Mucosa of stomach (tissue), 1 donor: ENCODE measurements at regions not wholly inside any gene's neighbourhood (a gene's known extent, or its start where the extent isn't known, plus 50 kb on each side); places are given as distances from the start of the nearest gene placed in this dataset.

Source experiments
- H3K27me3 ChIP-seq: one replicate; pipeline ENCODE4 v1.7.0; 2013; ENCODE audit warnings: mild to moderate bottlenecking, low read length; ENCODE audit not compliant: control insufficient read depth, insufficient read depth
- H3K36me3 ChIP-seq: one replicate; pipeline ENCODE4 v1.7.0; 2013; ENCODE audit warnings: low read length; ENCODE audit not compliant: control insufficient read depth, insufficient read depth
- H3K4me1 ChIP-seq: one replicate; pipeline ENCODE4 v1.7.0; 2013; ENCODE audit warnings: mild to moderate bottlenecking, low read length; ENCODE audit not compliant: control insufficient read depth, insufficient read depth
- H3K4me3 ChIP-seq: one replicate; pipeline ENCODE4 v1.7.0; 2013; ENCODE audit warnings: low read length
- H3K9ac ChIP-seq: one replicate; pipeline ENCODE4 v1.7.0; 2013; ENCODE audit warnings: mild to moderate bottlenecking, low read length, moderate library complexity
- H3K9me3 ChIP-seq: one replicate; pipeline ENCODE4 v1.7.0; 2013; ENCODE audit warnings: mild to moderate bottlenecking, low read length, moderate library complexity; ENCODE audit not compliant: control insufficient read depth
- donor health status: Pancreatic carcinoma.

- no peaks in the 10 kb centered on the region for H3K27me3 ChIP-seq
- H3K36me3 ChIP-seq: no peaks in the 10 kb centered on the region
- no peaks in the 10 kb centered on the region for H3K9me3 ChIP-seq
- H3K4me1 ChIP-seq: peaks cover 5% of the 10 kb centered on the region
- H3K4me3 ChIP-seq: no peak overlapping the region
- H3K9ac ChIP-seq: no peak overlapping the region
Measured at GRCh38 chr21:15433091-15433490, 296.7 kb upstream of the USP25 start.

DNA sequence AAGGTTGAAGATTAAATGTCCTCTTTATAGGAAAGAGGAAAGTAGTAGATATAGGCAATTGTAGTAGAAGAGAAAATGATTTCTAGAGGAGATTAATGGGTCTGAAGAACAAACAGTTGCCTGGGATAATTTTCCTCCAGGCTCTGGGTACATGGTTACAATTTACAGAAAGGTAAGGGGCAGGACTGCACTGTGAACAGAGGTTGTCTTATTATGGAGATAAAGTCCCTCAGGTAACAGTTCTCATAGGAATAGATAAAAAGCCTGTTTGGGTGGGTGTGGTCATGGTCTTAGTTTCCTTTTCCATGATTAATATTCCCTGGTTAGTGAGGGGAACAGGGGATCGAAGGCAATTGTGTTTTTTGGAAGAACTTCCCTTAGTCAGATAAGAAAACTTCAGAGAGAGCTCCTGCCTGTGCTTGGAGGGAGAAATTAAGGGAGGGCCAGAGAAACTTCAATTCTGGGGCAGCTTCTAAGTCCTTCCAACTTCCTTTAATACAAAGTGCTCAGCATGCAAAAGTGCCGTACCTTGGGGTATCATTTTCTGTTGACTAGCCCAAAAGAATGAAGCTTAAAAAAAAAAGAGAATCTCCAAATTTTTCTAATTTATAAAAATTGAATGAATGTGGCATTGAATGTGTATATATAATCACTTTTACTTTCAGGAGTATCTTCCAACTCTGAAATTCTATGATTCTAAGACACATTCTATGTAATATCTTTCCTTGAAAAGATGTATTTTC lies 295.4 kb upstream of the USP25 start:
- no peak overlapping the region for H3K9ac ChIP-seq

GRCh38 chr21:15436031-15436430 lies 293.8 kb upstream of the USP25 start:
- Histone ChIP-seq H3K4me1 (peaks cover 5% of the 10 kb centered on the region), H3K27me3 (no peaks in the 10 kb centered on the region), H3K9ac (no peak overlapping the region), H3K4me3 (no peak overlapping the region), H3K9me3 (no peaks in the 10 kb centered on the region), H3K36me3 (no peaks in the 10 kb centered on the region)

More for the DNA sequence above, 295.4 kb upstream of the USP25 start:
- H3K9me3 ChIP-seq: no peaks in the 10 kb centered on the region
- H3K4me1 ChIP-seq: peaks cover 5% of the 10 kb centered on the region
- no peaks in the 10 kb centered on the region for H3K36me3 ChIP-seq
- no peaks in the 10 kb centered on the region for H3K27me3 ChIP-seq
- no peak overlapping the region for H3K4me3 ChIP-seq

GRCh38 chr21:15437883-15438282 lies 291.9 kb upstream of the USP25 start:
- Histone ChIP-seq H3K9ac (no peak overlapping the region), H3K27me3 (no peaks in the 10 kb centered on the region)

GRCh38 chr21:15439726-15440125 lies 290.1 kb upstream of the USP25 start:
- Histone ChIP-seq H3K36me3 (no peaks in the 10 kb centered on the region), H3K4me3 (no peak overlapping the region), H3K9me3 (no peaks in the 10 kb centered on the region), H3K4me1 (no peaks in the 10 kb centered on the region), H3K27me3 (no peaks in the 10 kb centered on the region), H3K9ac (no peak overlapping the region)

More at GRCh38 chr21:15437883-15438282, 291.9 kb upstream of the USP25 start:
- Histone ChIP-seq H3K4me1 (peaks cover 5% of the 10 kb centered on the region), H3K36me3 (no peaks in the 10 kb centered on the region), H3K4me3 (no peak overlapping the region), H3K9me3 (no peaks in the 10 kb centered on the region)

DNA sequence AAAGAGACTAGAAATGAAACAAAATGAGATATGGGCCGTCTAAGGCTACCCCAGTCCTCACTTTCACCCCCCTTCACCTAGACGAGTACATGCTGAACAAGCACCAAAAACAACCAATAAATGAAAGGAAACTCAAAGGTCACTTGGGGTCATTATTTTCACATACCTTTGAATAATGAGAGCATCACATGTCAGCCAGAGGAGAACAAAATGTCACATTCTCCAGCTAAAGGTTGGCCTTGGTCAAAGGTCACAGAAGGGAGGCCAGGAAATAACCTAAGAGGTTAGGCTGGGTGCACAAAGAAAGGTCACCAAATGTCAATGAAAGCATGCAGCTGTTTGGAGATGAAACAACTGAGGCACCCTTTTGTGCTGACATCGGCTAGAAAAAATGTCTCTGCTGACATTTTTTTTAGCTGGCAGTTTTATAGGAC lies 288.7 kb upstream of the USP25 start:
- no peaks in the 10 kb centered on the region for H3K9me3 ChIP-seq
- no peak overlapping the region for H3K4me3 ChIP-seq
- no peak overlapping the region for H3K9ac ChIP-seq
- no peaks in the 10 kb centered on the region for H3K4me1 ChIP-seq
- H3K36me3 ChIP-seq: no peaks in the 10 kb centered on the region
- H3K27me3 ChIP-seq: no peaks in the 10 kb centered on the region

DNA sequence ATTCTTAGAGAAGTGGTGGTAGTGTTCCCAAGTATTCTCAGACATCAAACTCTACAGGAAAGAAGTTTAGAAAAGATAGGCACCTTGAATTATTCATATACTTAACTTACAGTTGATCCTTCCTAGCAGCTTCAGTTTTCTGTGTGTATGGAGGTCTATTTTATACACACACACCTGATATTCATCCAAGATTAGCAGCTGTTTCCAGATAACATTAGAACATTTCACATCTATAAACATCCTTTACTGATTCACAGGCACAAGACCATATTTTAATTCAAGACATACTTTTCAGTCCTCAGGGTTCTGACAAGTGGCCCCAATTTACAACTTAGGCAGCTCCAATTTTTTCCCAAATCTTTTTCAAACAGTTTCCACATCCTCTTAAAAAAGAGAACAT lies 287.8 kb upstream of the USP25 start:
- Histone ChIP-seq H3K4me1 (no peaks in the 10 kb centered on the region), H3K9ac (no peak overlapping the region), H3K4me3 (no peak overlapping the region), H3K27me3 (no peaks in the 10 kb centered on the region), H3K9me3 (no peaks in the 10 kb centered on the region), H3K36me3 (no peaks in the 10 kb centered on the region)

DNA sequence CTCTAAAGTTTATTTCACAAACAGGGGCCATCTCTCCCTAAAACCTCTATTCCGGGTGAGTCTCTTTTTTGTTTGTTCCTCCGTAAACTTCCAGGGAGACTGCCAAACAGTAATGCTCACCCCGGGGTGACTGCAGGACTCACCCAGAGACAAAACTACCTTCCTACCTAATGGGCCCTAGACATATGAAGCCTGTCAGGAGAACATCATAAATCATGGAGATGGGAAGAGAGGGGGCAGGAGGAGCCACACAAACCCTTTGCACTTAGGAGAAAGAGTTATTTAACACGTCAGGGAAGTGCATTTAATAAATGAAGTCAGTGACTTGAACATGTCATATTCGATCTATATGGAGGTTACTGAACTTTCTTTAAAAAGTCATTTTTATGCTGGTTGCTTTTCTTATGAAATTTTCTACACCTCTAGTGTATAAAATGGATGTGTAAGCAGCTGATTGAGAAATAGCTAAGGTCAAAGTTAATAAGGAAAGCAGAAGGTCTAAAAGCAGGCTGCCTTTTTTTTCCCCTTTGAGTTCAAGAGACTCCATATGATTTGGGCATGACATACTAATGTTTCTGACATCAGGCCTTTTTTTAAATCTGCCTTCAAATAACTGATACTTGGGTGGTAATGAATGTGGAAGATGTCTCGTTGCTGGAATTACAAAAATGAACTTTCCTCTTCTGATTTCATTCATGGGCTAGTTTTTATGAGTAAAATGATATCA lies 286.9 kb upstream of the USP25 start:
- Histone ChIP-seq H3K9me3 (no peaks in the 10 kb centered on the region), H3K36me3 (no peaks in the 10 kb centered on the region), H3K27me3 (no peaks in the 10 kb centered on the region), H3K4me1 (no peaks in the 10 kb centered on the region), H3K9ac (no peak overlapping the region), H3K4me3 (no peak overlapping the region)

DNA sequence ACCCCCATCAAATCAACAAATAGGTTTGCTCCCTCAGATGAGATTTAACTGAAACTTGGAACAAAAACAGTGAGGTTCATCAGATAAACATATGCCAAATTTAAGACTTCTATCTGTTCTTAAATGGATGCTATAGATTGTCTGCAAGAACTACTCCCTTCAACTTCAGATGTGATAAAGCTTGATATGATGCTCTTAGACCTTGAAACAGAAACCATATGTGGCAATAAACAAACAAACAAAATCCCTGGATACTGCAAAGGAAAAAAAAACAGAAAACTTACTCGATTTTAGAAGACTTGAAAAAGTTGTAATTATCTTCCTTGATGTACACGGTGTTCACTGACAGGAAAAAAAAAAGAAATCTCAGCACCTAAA lies 286.1 kb upstream of the USP25 start:
- Histone ChIP-seq H3K9me3 (no peaks in the 10 kb centered on the region), H3K9ac (no peak overlapping the region), H3K4me1 (no peaks in the 10 kb centered on the region), H3K4me3 (no peak overlapping the region), H3K27me3 (no peaks in the 10 kb centered on the region), H3K36me3 (no peaks in the 10 kb centered on the region)

GRCh38 chr21:15444118-15444960 lies 285.4 kb upstream of the USP25 start:
- Histone ChIP-seq H3K4me3 (no peak overlapping the region), H3K4me1 (no peaks in the 10 kb centered on the region), H3K27me3 (no peaks in the 10 kb centered on the region), H3K9me3 (no peaks in the 10 kb centered on the region), H3K9ac (no peak overlapping the region), H3K36me3 (no peaks in the 10 kb centered on the region)

- no peaks in the 10 kb centered on the region for H3K4me1 ChIP-seq
- no peaks in the 10 kb centered on the region for H3K27me3 ChIP-seq
- H3K9me3 ChIP-seq: no peaks in the 10 kb centered on the region
- no peaks in the 10 kb centered on the region for H3K36me3 ChIP-seq
- no peak overlapping the region for H3K4me3 ChIP-seq
- no peak overlapping the region for H3K9ac ChIP-seq
Measured at GRCh38 chr21:15445327-15445726, 284.5 kb upstream of the USP25 start.

GRCh38 chr21:15446223-15446622 lies 283.6 kb upstream of the USP25 start:
- H3K4me3 ChIP-seq: no peak overlapping the region
- no peaks in the 10 kb centered on the region for H3K4me1 ChIP-seq
- H3K27me3 ChIP-seq: no peaks in the 10 kb centered on the region
- no peaks in the 10 kb centered on the region for H3K9me3 ChIP-seq
- H3K36me3 ChIP-seq: no peaks in the 10 kb centered on the region
- no peak overlapping the region for H3K9ac ChIP-seq
